Liver (tissue), 8 donors: ENCODE measurements at regions not wholly inside any gene's neighbourhood (a gene's known extent, or its start where the extent isn't known, plus 50 kb on each side); places are given as distances from the start of the nearest gene placed in this dataset.

Experiments used
- DNase-seq: peaks from one replicate; pipeline ENCODE4 v3.0.0-alpha.2; 2017; ENCODE audit warnings: low spot score
- H3K27ac ChIP-seq, 2 donors: one replicate each; pipeline ENCODE4 v1.7.0; 2013; ENCODE audit warnings: inconsistent platforms in 2 of 2, low read length in 2 of 2, control low read depth in 1 of 2, low read depth in 1 of 2, mild to moderate bottlenecking in 1 of 2
- H3K27me3 ChIP-seq, 4 donors: one replicate each; pipeline versions ENCODE4 v1.6.1 to v1.7.0; 2013; ENCODE audit warnings: low read length in 3 of 4, inconsistent platforms in 1 of 4, mild to moderate bottlenecking in 1 of 4, moderate library complexity in 1 of 4; ENCODE audit not compliant: control insufficient read depth in 4 of 4, insufficient read depth in 4 of 4
- H3K36me3 ChIP-seq, 4 donors: one replicate each; pipeline versions ENCODE4 v1.6.1 to v1.7.0; 2013; ENCODE audit warnings: low read length in 3 of 4, mild to moderate bottlenecking in 3 of 4, low read depth in 1 of 4, moderate library complexity in 1 of 4; ENCODE audit not compliant: control insufficient read depth in 4 of 4, insufficient read depth in 3 of 4
- H3K4me1 ChIP-seq, 4 donors: one replicate each; pipeline versions ENCODE4 v1.6.1 to v1.7.0; 2013; ENCODE audit warnings: low read length in 3 of 4, mild to moderate bottlenecking in 3 of 4, moderate library complexity in 1 of 4; ENCODE audit not compliant: control insufficient read depth in 4 of 4, insufficient read depth in 4 of 4
- H3K4me3 ChIP-seq, 3 donors: one replicate each; pipeline versions ENCODE4 v1.6.1 to v1.7.0; 2013; ENCODE audit warnings: low read length in 3 of 3, control low read depth in 1 of 3, low read depth in 1 of 3, mild to moderate bottlenecking in 1 of 3
- H3K9ac ChIP-seq, 2 donors: one replicate each; pipeline ENCODE4 v1.7.0; 2013; ENCODE audit warnings: low read length in 2 of 2, mild to moderate bottlenecking in 2 of 2, moderate library complexity in 2 of 2, control low read depth in 1 of 2, low read depth in 1 of 2
- H3K9me3 ChIP-seq, 4 donors: one replicate each; pipeline versions ENCODE4 v1.6.1 to v1.7.0; 2013; ENCODE audit warnings: low read length in 3 of 4; ENCODE audit not compliant: control insufficient read depth in 4 of 4
- EGR1 ChIP-seq, 2 donors: IDR thresholded peaks; 2 replicates each; pipeline ENCODE4 v1.6.1; 2016 to 2018; ENCODE audit warnings: antibody characterized with exemption in 2 of 2, low read depth in 2 of 2
- FOXA1 ChIP-seq: IDR thresholded peaks from 2 replicates; pipeline ENCODE4 v1.6.1; 2016; ENCODE audit warnings: antibody characterized with exemption
- FOXA2 ChIP-seq: IDR thresholded peaks from 2 replicates; pipeline ENCODE4 v1.6.1; 2016; ENCODE audit warnings: antibody characterized with exemption
- GABPA ChIP-seq, 2 donors: IDR thresholded peaks in 1 of 2; conservative IDR thresholded peaks in 1 of 2; 2 replicates each; pipeline ENCODE4 v1.6.1; 2016; ENCODE audit warnings: antibody characterized with exemption in 2 of 2, mild to moderate bottlenecking in 1 of 2, moderate library complexity in 1 of 2
- HNF4A ChIP-seq, 2 donors: conservative IDR thresholded peaks; 2 replicates each; pipeline ENCODE4 v1.6.1; 2016; ENCODE audit warnings: antibody characterized with exemption in 2 of 2, mild to moderate bottlenecking in 2 of 2
- HNF4G ChIP-seq: IDR thresholded peaks from 2 replicates; pipeline ENCODE4 v1.6.1; 2016; ENCODE audit warnings: antibody characterized with exemption
- JUND ChIP-seq, 2 donors: IDR thresholded peaks; 2 replicates each; pipeline ENCODE4 v1.6.1; 2016; ENCODE audit warnings: antibody characterized with exemption in 2 of 2
- NR2F2 ChIP-seq: IDR thresholded peaks from 2 replicates; pipeline ENCODE4 v1.6.1; 2016; ENCODE audit warnings: antibody characterized with exemption
- RAD21 ChIP-seq, 2 donors: IDR thresholded peaks; 2 replicates each; pipeline ENCODE4 v1.6.1; 2016; ENCODE audit warnings: antibody characterized with exemption in 2 of 2, mild to moderate bottlenecking in 2 of 2
- REST ChIP-seq: IDR thresholded peaks from 2 replicates; pipeline ENCODE4 v1.6.1; 2016; ENCODE audit warnings: antibody characterized with exemption, mild to moderate bottlenecking
- RXRA ChIP-seq, 2 donors: IDR thresholded peaks; 2 replicates each; pipeline ENCODE4 v1.6.1; 2017 to 2018; ENCODE audit warnings: antibody characterized with exemption in 2 of 2, mild to moderate bottlenecking in 1 of 2
- TAF1 ChIP-seq: conservative IDR thresholded peaks from 2 replicates; pipeline ENCODE4 v1.6.1; 2016; ENCODE audit warnings: antibody characterized with exemption, mild to moderate bottlenecking
- YY1 ChIP-seq: IDR thresholded peaks from 2 replicates; pipeline ENCODE4 v1.6.1; 2016; ENCODE audit warnings: antibody characterized with exemption, mild to moderate bottlenecking
- ZBTB33 ChIP-seq: IDR thresholded peaks from 2 replicates; pipeline ENCODE4 v1.6.1; 2016; ENCODE audit warnings: antibody characterized with exemption
- WGBS: extraction: QIAGEN DNeasy Blood & Tissue Kit; methylation state at CpG from one replicate; pipeline ENCODE4 v1.1.7; 2013; 5-methylcytosine and 5-hydroxymethylcytosine counted together
- TF ChIP-seq, protein P1 (sequence below): fragments of 150-350 bp; IDR thresholded peaks from 2 replicates; pipeline ENCODE4 v1.5.1; 2017; ENCODE audit warnings: improper control_type of control experiment, low read depth, low read length; ENCODE audit not compliant: missing input control
- TF ChIP-seq, protein P2 (sequence below): IDR thresholded peaks from 2 replicates; pipeline ENCODE4 v1.6.1; 2016; ENCODE audit warnings: antibody characterized with exemption
- TF ChIP-seq, protein P3 (sequence below): IDR thresholded peaks from 2 replicates; pipeline ENCODE4 v1.6.1; 2016; ENCODE audit warnings: antibody characterized with exemption
- donor health status: healthy.
- donor health status: healthy.
- donor health status: healthy.
- donor health status: healthy.
- donor health status: healthy.

DNA sequence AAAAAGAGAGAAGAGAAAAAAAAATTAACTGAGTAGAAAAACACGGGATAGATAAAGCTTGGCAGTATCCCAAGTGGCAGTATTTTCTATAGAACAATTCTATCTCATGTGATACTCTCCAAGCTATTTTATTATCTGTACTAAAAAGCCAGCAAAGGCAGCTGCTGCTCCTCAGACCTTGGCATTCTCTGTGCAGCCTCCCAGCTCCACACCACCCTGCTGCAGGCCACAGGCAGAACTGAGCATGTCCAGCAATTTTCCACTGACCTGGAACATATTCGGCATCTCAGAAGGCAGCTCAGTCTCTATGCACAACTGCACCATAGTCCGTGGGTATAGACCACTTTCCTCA lies 1161.4 kb downstream of the IGSF11 start:
- no peak for DNase-seq
- Histone ChIP-seq H3K9me3 (no peaks in the 10 kb centered on the region), H3K36me3 (no peaks in the 10 kb centered on the region), H3K4me3 (no peak overlapping the region), H3K27me3 (no peaks in the 10 kb centered on the region), H3K27ac (no peak overlapping the region), H3K4me1 (no peaks in the 10 kb centered on the region), H3K9ac (no peak overlapping the region)
- 64% methylated on average over 3 of the region's 3 CpGs for WGBS
- TF ChIP-seq YY1 (no peak), RAD21 (IDR thresholded peaks at IDR 0.05) (no peak), FOXA2 (no peak), NR2F2 (no peak)
- TF ChIP-seq, protein P1, sequence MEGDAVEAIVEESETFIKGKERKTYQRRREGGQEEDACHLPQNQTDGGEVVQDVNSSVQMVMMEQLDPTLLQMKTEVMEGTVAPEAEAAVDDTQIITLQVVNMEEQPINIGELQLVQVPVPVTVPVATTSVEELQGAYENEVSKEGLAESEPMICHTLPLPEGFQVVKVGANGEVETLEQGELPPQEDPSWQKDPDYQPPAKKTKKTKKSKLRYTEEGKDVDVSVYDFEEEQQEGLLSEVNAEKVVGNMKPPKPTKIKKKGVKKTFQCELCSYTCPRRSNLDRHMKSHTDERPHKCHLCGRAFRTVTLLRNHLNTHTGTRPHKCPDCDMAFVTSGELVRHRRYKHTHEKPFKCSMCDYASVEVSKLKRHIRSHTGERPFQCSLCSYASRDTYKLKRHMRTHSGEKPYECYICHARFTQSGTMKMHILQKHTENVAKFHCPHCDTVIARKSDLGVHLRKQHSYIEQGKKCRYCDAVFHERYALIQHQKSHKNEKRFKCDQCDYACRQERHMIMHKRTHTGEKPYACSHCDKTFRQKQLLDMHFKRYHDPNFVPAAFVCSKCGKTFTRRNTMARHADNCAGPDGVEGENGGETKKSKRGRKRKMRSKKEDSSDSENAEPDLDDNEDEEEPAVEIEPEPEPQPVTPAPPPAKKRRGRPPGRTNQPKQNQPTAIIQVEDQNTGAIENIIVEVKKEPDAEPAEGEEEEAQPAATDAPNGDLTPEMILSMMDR, result no peak
- TF ChIP-seq, protein P2, sequence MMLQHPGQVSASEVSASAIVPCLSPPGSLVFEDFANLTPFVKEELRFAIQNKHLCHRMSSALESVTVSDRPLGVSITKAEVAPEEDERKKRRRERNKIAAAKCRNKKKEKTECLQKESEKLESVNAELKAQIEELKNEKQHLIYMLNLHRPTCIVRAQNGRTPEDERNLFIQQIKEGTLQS, result no peak

- Histone ChIP-seq H3K27ac (no peak overlapping the region), H3K4me1 (no peaks in the 10 kb centered on the region), H3K4me3 (no peak overlapping the region), H3K27me3 (no peaks in the 10 kb centered on the region), H3K9ac (no peak overlapping the region), H3K9me3 (no peaks in the 10 kb centered on the region), H3K36me3 (no peaks in the 10 kb centered on the region)
- 53% methylated on average over 4 of the region's 4 CpGs for WGBS
- no peak for TF ChIP-seq FOXA1
- no peak for TF ChIP-seq TAF1
- no peak for TF ChIP-seq EGR1 (IDR thresholded peaks at IDR 0.05; ENCODE audit: low read depth in 2 of 2)
- TF ChIP-seq RAD21 (IDR thresholded peaks at IDR 0.05), result no peak
- no peak for TF ChIP-seq GABPA (IDR thresholded peaks at IDR 0.05 in 1 of 2, conservative IDR thresholded peaks at IDR 0.05 in 1 of 2)
- no peak for TF ChIP-seq REST
- TF ChIP-seq ZBTB33, result no peak
- TF ChIP-seq HNF4G, result no peak
- TF ChIP-seq, protein P2, result no peak
- no peak for TF ChIP-seq RXRA (IDR thresholded peaks at IDR 0.05)
- no peak for TF ChIP-seq NR2F2
- no peak for TF ChIP-seq YY1
- TF ChIP-seq, protein P3, sequence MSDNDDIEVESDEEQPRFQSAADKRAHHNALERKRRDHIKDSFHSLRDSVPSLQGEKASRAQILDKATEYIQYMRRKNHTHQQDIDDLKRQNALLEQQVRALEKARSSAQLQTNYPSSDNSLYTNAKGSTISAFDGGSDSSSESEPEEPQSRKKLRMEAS, result no peak
- TF ChIP-seq JUND (IDR thresholded peaks at IDR 0.05), result no peak
- no peak for TF ChIP-seq HNF4A (conservative IDR thresholded peaks at IDR 0.05)
- TF ChIP-seq FOXA2, result no peak
- DNase-seq, result no peak
Observed at GRCh38 chr3:117874028-117874690, 1160.5 kb downstream of the IGSF11 start.
